ENCODE measurements at regions not wholly inside any gene's neighbourhood (a gene's known extent, or its start where the extent isn't known, plus 50 kb on each side); places are given as distances from the start of the nearest gene placed in this dataset.

DNA sequence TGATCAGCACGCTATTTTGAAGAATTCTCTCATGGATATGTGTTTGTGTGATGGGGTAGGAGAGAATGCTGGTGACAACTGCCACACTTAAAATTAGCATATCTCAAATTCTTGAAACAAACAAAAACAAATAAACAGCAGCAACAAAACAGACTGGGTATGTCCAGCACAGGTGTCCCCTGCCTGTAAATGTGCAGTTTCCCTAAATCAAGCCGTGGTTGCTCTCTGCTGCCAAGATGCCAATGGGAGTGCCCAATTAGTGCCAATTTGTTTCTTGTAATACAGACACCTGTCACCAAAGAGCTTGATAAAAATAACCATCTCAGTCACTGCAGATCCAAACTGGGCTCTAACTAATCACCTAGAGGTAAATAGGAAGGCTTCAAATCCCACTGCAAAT, 144.2 kb upstream of the SMARCA2 start:
- no peak for TF ChIP-seq CTCF (IDR thresholded peaks at IDR 0.05)
- intact Hi-C loops (cut with DNase I), result loop anchor here in 1 of 3 donors (10.0 kb wide), 1 partner anchor 56 kb away; no protein-coding TSS in a partner anchor
- WGBS, 2 donors, result 54 to 59% methylated on average over 2 of the region's 2 CpGs

GRCh38 chr9:1871626-1872419, 143.3 kb upstream of the SMARCA2 start:
- H3K9me3 ChIP-seq, result no peaks in the 10 kb centered on the region
- H3K4me3 ChIP-seq, result no peak overlapping the region
- intact Hi-C loops (cut with DNase I), result loop anchor here in 1 of 3 donors (10.0 kb wide), 1 partner anchor 57 kb away; no protein-coding TSS in a partner anchor
- H3K27me3 ChIP-seq, result peaks cover 0 to 4% (median 0%) of the 10 kb centered on the region in 4 donors
- FAIRE-seq (no peak), ATAC-seq (peak in 2 of 4 donors; percentile 36 to 60), DNase-seq (no peak)
- TF ChIP-seq CTCF (IDR thresholded peaks at IDR 0.05), result no peak
- H3K36me3 ChIP-seq, result no peaks in the 10 kb centered on the region
- H3K27ac ChIP-seq, result no peak overlapping the region
- WGBS, 2 donors, result 46 to 47% methylated on average over 8 of the region's 8 CpGs
- H3K4me1 ChIP-seq, result no peaks in the 10 kb centered on the region

More for the DNA sequence above, 144.2 kb upstream of the SMARCA2 start:
- Histone ChIP-seq H3K9me3 (no peaks in the 10 kb centered on the region), H3K27me3 (peaks cover 0 to 4% (median 0%) of the 10 kb centered on the region in 4 donors), H3K27ac (no peak overlapping the region), H3K36me3 (no peaks in the 10 kb centered on the region), H3K4me3 (no peak overlapping the region), H3K4me1 (no peaks in the 10 kb centered on the region)
- no peak for ATAC-seq
- no peak for DNase-seq
- no peak for FAIRE-seq

GRCh38 chr9:1875251-1875851, 139.8 kb upstream of the SMARCA2 start:
- TF ChIP-seq CTCF (IDR thresholded peaks at IDR 0.05), result no peak
- Histone ChIP-seq H3K4me1 (no peaks in the 10 kb centered on the region), H3K36me3 (no peaks in the 10 kb centered on the region), H3K9me3 (no peaks in the 10 kb centered on the region), H3K4me3 (no peak overlapping the region), H3K27me3 (no peaks in the 10 kb centered on the region), H3K27ac (no peak overlapping the region)
- no peak for ATAC-seq
- intact Hi-C loops (cut with DNase I), result loop anchor here in 1 of 3 donors (10.0 kb wide), 1 partner anchor 61 kb away; no protein-coding TSS in a partner anchor
- FAIRE-seq, result no peak
- no peak for DNase-seq
- 81 to 90% methylated on average over 8 of the region's 8 CpGs for WGBS, 2 donors

DNA sequence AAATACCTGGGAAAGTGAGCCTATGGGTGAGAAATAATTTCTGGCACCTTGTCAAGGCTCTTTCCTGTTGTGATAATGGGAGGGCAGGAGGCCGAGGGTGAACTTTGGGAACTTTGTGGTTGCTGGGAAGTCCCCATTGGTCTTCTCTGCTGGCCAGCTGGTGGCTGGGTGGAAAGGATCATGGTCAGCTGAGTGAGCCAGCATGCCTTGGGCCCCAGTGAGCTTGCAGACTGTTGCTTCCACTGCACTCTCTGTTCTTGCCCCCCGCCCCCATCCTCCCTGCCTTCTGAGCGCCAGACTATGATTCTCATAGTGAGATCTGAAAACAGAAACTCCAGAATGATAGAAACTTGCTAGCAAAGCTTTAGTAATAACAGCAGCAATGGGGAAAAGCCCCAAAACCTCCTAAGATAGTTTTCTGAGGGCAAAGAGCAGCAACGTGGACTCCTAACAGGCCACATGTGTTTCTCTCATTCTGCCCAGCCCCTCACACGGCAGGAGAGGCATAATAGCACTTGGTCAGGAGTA, 139.2 kb upstream of the SMARCA2 start:
- no peak for DNase-seq

More for the DNA sequence above, 139.2 kb upstream of the SMARCA2 start:
- FAIRE-seq (no peak), ATAC-seq (peak in 1 of 4 donors; percentile 35)
- H3K9me3 ChIP-seq, result no peaks in the 10 kb centered on the region
- no peak overlapping the region for H3K4me3 ChIP-seq
- H3K27ac ChIP-seq, result no peak overlapping the region
- no peaks in the 10 kb centered on the region for H3K27me3 ChIP-seq
- no peaks in the 10 kb centered on the region for H3K4me1 ChIP-seq
- intact Hi-C loops (cut with DNase I), result loop anchor here in 1 of 3 donors (10.0 kb wide), 1 partner anchor 61 kb away; no protein-coding TSS in a partner anchor
- WGBS, 2 donors, result 73 to 76% methylated on average over 5 of the region's 5 CpGs
- TF ChIP-seq CTCF (IDR thresholded peaks at IDR 0.05), result no peak
- no peaks in the 10 kb centered on the region for H3K36me3 ChIP-seq

All from pancreas (tissue), 10 donors.